CD14-positive monocyte (primary cell): ENCODE measurements at regions not wholly inside any gene's neighbourhood (a gene's known extent, or its start where the extent isn't known, plus 50 kb on each side); places are given as distances from the start of the nearest gene placed in this dataset.

ENCODE experiments used
- DNase-seq, 3 donors: peaks; one replicate each; pipeline ENCODE4 v3.0.0-alpha.2; 2011 to 2022
- H2AFZ ChIP-seq: 2 replicates; pipeline ENCODE4 v1.6.0; 2012; ENCODE audit warnings: mild to moderate bottlenecking, low read depth, low read length, inconsistent platforms; ENCODE audit not compliant: insufficient read depth, poor library complexity, severe bottlenecking
- H3K27ac ChIP-seq, 2 donors: 1 replicate in 1 of 2; 2 replicates in 1 of 2; pipeline ENCODE4 v1.5.1; 2012 to 2013; ENCODE audit warnings: low read length in 2 of 2, control low read depth in 1 of 2, inconsistent platforms in 1 of 2, low read depth in 1 of 2, mild to moderate bottlenecking in 1 of 2
- H3K27me3 ChIP-seq, 2 donors: one replicate each; pipeline versions ENCODE4 v1.6.0 to v1.6.1; 2011 to 2013; ENCODE audit warnings: low read length in 2 of 2; ENCODE audit not compliant: control insufficient read depth in 2 of 2, insufficient read depth in 2 of 2
- H3K36me3 ChIP-seq, 2 donors: replicated peaks in 1 of 2; 1 replicate in 1 of 2; 2 replicates in 1 of 2; pipeline versions ENCODE4 v1.5.1 to v1.6.1; 2012 to 2013; ENCODE audit warnings: low read length in 2 of 2, control low read depth in 1 of 2, inconsistent platforms in 1 of 2, mild to moderate bottlenecking in 1 of 2; ENCODE audit not compliant: insufficient read depth in 2 of 2, control insufficient read depth in 1 of 2
- H3K4me1 ChIP-seq, 2 donors: 1 replicate in 1 of 2; 2 replicates in 1 of 2; pipeline versions ENCODE4 v1.5.1 to v1.6.1; 2012 to 2013; ENCODE audit warnings: low read length in 2 of 2, control low read depth in 1 of 2, inconsistent platforms in 1 of 2, mild to moderate bottlenecking in 1 of 2, moderate library complexity in 1 of 2; ENCODE audit not compliant: insufficient read depth in 2 of 2, control insufficient read depth in 1 of 2
- H3K4me2 ChIP-seq: replicated peaks from 2 replicates; pipeline ENCODE3; 2012; ENCODE audit warnings: low read length, moderate library complexity, mild to moderate bottlenecking; ENCODE audit not compliant: poor library complexity, severe bottlenecking; ENCODE audit errors: extremely low read depth
- H3K4me3 ChIP-seq, 3 experiments: fragments of 200-600 bp in 1 of 3; sonication (generic) in 1 of 3; replicated peaks in 1 of 3; 1 replicate in 2 of 3; 2 replicates in 1 of 3; pipeline ENCODE4 v1.5.1; 2011 to 2013; ENCODE audit warnings: low read length in 3 of 3, mild to moderate bottlenecking in 3 of 3, control low read depth in 2 of 3, low read depth in 2 of 3, inconsistent platforms in 1 of 3, moderate library complexity in 1 of 3
- H3K79me2 ChIP-seq: 2 replicates; pipeline ENCODE4 v1.6.0; 2012; ENCODE audit warnings: mild to moderate bottlenecking, control low read depth, inconsistent platforms, low read length, moderate library complexity; ENCODE audit not compliant: insufficient read depth
- H3K9ac ChIP-seq: 2 replicates; pipeline ENCODE4 v1.6.0; 2017; ENCODE audit warnings: low read length, mild to moderate bottlenecking; ENCODE audit not compliant: insufficient read depth, poor library complexity, severe bottlenecking
- H3K9me3 ChIP-seq, 2 donors: replicated peaks in 1 of 2; 1 replicate in 1 of 2; 2 replicates in 1 of 2; pipeline versions ENCODE4 v1.5.1 to v1.6.1; 2012 to 2013; ENCODE audit warnings: low read length in 2 of 2, control low read depth in 1 of 2; ENCODE audit not compliant: control insufficient read depth in 1 of 2, insufficient read depth in 1 of 2
- H4K20me1 ChIP-seq: 2 replicates; pipeline ENCODE4 v1.6.0; 2012; ENCODE audit warnings: mild to moderate bottlenecking, low read length, control low read depth, moderate library complexity; ENCODE audit not compliant: insufficient read depth
- H3K27ac Mint-ChIP-seq, 7 donors: one replicate each; pipeline ENCODE4 v1.8.0; 2020; ENCODE audit warnings: mild to moderate bottlenecking in 7 of 7, mixed read lengths in 7 of 7, moderate library complexity in 6 of 7, inconsistent platforms in 2 of 7
- H3K27me3 Mint-ChIP-seq, 3 donors: one replicate each; pipeline ENCODE4 v1.8.0; 2021 to 2022; ENCODE audit warnings: low read depth in 3 of 3, mild to moderate bottlenecking in 3 of 3, mixed read lengths in 3 of 3, moderate library complexity in 3 of 3, inconsistent platforms in 1 of 3
- H3K36me3 Mint-ChIP-seq, 2 donors: one replicate each; pipeline ENCODE4 v1.8.0; 2020; ENCODE audit warnings: mixed read lengths in 2 of 2, inconsistent platforms in 1 of 2, mild to moderate bottlenecking in 1 of 2
- H3K4me1 Mint-ChIP-seq: one replicate; pipeline ENCODE4 v1.8.0; 2020; ENCODE audit warnings: mild to moderate bottlenecking, mixed read lengths
- H3K4me3 Mint-ChIP-seq, 2 donors: one replicate each; pipeline ENCODE4 v1.8.0; 2020; ENCODE audit warnings: mild to moderate bottlenecking in 2 of 2, mixed read lengths in 2 of 2, moderate library complexity in 1 of 2
- H3K9me3 Mint-ChIP-seq, 7 donors: one replicate each; pipeline ENCODE4 v1.8.0; 2020 to 2022; ENCODE audit warnings: mixed read lengths in 7 of 7, mild to moderate bottlenecking in 6 of 7, moderate library complexity in 6 of 7, inconsistent platforms in 2 of 7
- WGBS: methylation state at CpG from one replicate; pipeline ENCODE4 v1.1.5; 2013; ENCODE audit warnings: missing lambda C conversion rate; ENCODE audit not compliant: insufficient coverage; 5-methylcytosine and 5-hydroxymethylcytosine counted together
- intact Hi-C, 2 donors: fragments of 100-400 bp; cut with micrococcal nuclease; formaldehyde crosslinking; loops; one replicate each; pipeline versions ENCODE4 v1.15.0 to v1.15.1; 2023
- TF ChIP-seq, protein P1 (sequence below): fragments of 200-600 bp; IDR thresholded peaks from one replicate; pipeline ENCODE4 v1.8.0; 2022; ENCODE audit warnings: antibody characterized with exemption, mild to moderate bottlenecking

DNA sequence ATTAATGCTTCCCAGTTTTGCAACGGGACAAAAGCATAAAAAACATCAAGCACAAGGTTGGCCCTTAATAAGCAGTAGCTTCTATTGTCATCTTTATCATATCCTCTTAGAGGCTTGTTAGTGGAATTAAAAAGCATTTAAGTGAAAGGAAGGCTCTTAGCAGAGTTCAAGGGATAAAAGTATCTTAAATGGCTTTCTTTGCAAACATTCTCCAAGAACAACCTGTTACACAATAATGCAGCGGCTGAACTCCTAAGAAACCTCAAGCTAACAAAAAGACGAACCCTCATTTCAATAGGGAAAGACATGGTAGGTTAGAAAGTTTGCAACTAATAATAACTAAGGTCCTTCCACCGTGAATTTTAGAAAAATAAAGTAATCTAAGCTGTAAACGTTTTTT lies 82.1 kb downstream of the MPP7 start:
- Histone ChIP-seq H3K4me2 (no peak overlapping the region), H3K9me3 (no peaks in the 10 kb centered on the region), H3K9ac (no peak overlapping the region), H4K20me1 (peaks cover 91% of the 10 kb centered on the region), H3K4me3 (no peak overlapping the region), H2AFZ (no peak overlapping the region), H3K79me2 (peaks cover 5% of the 10 kb centered on the region), H3K27me3 (no peaks in the 10 kb centered on the region), H3K4me1 (no peaks in the 10 kb centered on the region), H3K27ac (no peak overlapping the region), H3K36me3 (peaks cover 0 to under 1% of the 10 kb centered on the region in 2 donors)
- WGBS, result no CpG with 5 or more reads among the region's 5 CpGs
- no peak overlapping the region for H3K27ac Mint-ChIP-seq
- H3K27me3 Mint-ChIP-seq, result no peaks in the 10 kb centered on the region
- intact Hi-C loops, result no loop called here
- H3K4me3 Mint-ChIP-seq, result no peak overlapping the region
- peaks cover 0 to 3% (median 0%) of the 10 kb centered on the region in 7 donors for H3K9me3 Mint-ChIP-seq
- H3K4me1 Mint-ChIP-seq, result peaks cover 2% of the 10 kb centered on the region
- TF ChIP-seq, protein P1, sequence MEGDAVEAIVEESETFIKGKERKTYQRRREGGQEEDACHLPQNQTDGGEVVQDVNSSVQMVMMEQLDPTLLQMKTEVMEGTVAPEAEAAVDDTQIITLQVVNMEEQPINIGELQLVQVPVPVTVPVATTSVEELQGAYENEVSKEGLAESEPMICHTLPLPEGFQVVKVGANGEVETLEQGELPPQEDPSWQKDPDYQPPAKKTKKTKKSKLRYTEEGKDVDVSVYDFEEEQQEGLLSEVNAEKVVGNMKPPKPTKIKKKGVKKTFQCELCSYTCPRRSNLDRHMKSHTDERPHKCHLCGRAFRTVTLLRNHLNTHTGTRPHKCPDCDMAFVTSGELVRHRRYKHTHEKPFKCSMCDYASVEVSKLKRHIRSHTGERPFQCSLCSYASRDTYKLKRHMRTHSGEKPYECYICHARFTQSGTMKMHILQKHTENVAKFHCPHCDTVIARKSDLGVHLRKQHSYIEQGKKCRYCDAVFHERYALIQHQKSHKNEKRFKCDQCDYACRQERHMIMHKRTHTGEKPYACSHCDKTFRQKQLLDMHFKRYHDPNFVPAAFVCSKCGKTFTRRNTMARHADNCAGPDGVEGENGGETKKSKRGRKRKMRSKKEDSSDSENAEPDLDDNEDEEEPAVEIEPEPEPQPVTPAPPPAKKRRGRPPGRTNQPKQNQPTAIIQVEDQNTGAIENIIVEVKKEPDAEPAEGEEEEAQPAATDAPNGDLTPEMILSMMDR, result no peak
- DNase-seq, result no peak
- peaks cover 8 to 12% of the 10 kb centered on the region in 2 donors for H3K36me3 Mint-ChIP-seq

DNA sequence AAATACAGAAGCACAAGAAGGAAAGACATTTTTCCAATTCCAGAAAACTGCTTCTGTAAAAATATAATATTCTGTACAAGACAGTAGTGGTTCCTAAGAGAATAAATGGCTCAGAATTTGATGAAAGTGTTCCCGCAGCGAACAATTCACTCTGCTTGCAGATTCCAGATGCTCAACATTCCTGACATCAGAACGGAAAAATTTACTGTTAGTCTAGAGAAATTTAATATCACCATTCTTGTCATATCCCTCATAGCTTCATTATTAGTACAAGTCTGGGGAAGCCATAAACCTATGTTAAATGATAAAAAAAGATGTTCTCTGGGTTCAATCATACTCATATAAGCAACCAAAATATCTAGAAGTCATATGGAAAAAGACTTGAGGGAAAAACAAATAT lies 83.6 kb downstream of the MPP7 start:
- peaks cover 0 to 3% (median 0%) of the 10 kb centered on the region in 7 donors for H3K9me3 Mint-ChIP-seq
- Histone ChIP-seq H3K4me2 (no peak overlapping the region), H3K79me2 (peaks cover 5% of the 10 kb centered on the region), H3K9ac (no peak overlapping the region), H3K4me1 (no peaks in the 10 kb centered on the region), H3K4me3 (no peak overlapping the region), H3K36me3 (no peaks in the 10 kb centered on the region), H3K9me3 (no peaks in the 10 kb centered on the region), H2AFZ (no peak overlapping the region), H3K27ac (no peak overlapping the region), H4K20me1 (peaks cover 92% of the 10 kb centered on the region), H3K27me3 (no peaks in the 10 kb centered on the region)
- H3K4me3 Mint-ChIP-seq, result no peak overlapping the region
- H3K27me3 Mint-ChIP-seq, result no peaks in the 10 kb centered on the region
- TF ChIP-seq, protein P1, result no peak
- no peak overlapping the region for H3K27ac Mint-ChIP-seq
- no CpG with 5 or more reads among the region's 3 CpGs for WGBS
- H3K36me3 Mint-ChIP-seq, result peaks cover 5 to 14% of the 10 kb centered on the region in 2 donors
- H3K4me1 Mint-ChIP-seq, result peaks cover 2% of the 10 kb centered on the region
- intact Hi-C loops, result no loop called here
- no peak for DNase-seq
